CD1c-positive myeloid dendritic cell (primary cell): ENCODE measurements at regions not wholly inside any gene's neighbourhood (a gene's known extent, or its start where the extent isn't known, plus 50 kb on each side); places are given as distances from the start of the nearest gene placed in this dataset.
"Not testable (repeated sequence)": the region's sequence is repeated elsewhere in the genome, so short reads cannot be mapped to it uniquely, and the experiment has no call there.

Source experiments
- DNase-seq: peaks from one replicate; pipeline ENCODE4 v3.0.0-alpha.2; 2016; ENCODE audit errors: extremely low spot score

DNA sequence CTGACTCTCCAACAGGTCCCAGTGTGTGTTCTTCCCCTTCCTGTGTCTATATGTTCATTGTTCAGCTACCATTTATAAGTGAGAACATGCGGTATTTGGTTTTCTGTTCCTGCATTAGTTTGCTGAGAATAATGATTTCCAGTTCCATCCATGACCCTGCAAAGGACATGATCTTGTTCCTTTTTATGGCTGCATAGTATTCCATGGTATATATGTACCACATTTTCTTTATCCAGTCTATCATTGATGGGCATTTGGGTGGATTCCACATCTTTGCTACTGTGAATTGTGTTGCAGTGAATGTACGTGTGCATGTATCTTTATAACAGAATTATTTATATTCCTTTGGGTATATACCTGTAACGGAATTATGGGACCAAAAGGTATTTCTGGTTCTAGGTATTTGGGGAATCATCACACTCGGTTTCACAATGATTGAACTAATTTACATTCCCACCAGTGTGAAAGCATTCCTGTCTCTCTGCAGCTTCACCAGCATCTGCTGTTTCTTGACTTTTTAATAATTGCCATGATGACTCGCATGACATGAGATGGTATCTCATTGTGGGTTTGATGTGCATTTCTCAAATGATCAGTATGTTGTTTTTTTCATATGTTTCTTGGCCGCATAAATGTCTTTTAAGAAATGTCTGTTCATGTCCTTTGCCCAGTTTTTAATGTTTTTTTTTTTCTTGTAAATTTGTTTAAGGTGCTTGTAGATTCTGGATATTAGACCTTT is 60.2 kb downstream of the LSMEM1 start:
- no peak for DNase-seq

DNA sequence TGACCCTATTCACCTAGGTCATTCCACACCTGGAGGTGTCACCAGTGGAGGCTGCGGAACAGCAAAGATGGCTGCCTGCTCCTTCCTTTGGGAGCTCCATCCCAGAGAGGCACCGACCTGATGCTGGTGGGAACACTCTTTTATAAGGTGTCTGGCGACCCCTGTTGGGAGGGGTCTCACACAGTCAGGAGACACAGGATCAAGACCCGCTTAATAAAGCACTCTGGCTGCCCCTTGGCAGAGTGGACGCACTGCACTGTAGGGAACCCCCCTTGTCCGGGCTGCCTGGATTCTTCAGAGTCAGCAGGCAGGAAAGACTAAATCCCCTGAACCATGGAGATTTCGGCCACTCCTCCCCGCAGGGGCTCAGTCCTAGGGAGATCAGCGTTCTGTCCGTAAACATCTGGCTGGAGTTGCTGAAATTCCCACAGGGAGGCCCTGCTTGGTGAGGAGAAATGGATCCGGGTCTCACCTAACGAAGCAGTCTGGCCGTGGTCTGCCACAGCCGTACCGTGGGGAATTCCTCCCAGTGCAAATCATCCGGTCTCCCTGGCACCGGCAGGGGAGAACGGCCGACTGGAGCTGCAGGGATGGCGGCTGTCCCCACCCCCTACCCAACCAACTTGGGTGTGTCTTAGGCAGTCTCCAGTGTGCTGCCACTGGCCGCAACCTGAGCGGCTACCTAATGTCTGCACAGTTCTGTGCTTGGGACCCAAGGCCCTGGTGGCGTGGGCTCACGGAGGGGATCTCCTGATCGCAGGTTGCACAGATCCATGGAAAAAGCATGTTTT is 66.1 kb downstream of the LSMEM1 start:
- no peak for DNase-seq

DNA sequence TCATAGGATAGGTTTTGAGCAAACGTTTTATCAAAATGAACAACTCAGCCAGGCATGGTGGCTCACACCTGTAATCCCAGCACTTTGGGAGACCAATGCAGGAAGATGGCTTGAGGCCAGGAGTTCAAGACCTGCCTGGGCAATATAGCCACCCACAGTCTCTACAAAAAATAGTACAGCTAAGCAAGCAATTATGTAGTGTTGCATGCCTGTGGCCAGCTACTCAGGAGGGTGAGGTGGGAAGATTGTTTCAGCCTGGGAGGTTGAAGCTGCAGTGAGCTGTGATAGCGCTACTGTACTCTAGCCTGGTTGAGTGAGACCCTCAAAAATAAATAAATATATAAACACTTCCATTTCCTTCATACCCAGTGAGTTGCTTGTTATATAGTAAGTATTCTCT is 67.1 kb downstream of the LSMEM1 start:
- DNase-seq, result no peak

DNA sequence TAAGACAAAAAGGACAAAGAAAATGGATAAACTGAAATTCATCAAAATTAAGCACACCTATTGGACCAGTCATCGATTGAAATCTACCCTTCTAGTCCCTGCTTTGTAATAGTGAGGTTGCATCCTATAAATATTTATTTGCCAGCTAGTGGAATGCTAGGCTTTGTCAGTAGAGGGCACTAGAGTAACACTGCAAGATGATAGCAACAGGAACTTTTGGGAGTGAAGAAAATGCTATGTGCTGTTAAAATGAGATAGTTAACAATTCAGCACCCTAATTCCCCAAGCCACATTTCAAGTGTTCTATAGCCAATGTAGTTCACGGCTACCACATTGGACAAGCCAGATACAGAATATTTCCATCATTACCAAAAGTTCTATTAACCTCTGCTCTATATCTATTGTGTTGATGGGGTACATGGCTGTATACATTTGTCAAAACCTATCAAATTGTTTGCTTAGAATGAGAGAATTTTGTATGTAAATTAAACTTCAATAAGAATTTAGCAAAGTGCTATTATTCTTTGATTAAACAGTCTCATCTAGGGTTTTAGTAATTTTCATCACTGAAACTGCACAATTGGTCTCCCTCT is 69.8 kb downstream of the LSMEM1 start:
- peak; percentile 77 for DNase-seq

DNA sequence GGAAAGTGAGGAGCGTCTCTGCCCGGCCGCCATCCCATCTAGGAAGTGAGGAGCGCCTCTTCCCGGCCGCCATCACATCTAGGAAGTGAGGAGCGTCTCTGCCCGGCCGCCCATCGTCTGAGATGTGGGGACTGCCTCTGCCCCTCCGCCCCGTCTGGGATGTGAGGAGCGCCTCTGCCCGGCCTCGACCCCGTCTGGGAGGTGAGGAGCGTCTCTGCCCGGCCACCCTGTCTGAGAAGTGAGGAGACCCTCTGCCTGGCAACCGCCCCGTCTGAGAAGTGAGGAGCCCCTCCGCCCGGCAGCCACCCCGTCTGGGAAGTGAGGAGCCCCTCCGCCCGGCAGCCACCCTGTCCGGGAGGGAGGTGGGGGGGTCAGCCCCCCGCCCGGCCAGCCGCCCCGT is 70.7 kb downstream of the LSMEM1 start:
- DNase-seq, result not testable (repeated sequence)

DNA sequence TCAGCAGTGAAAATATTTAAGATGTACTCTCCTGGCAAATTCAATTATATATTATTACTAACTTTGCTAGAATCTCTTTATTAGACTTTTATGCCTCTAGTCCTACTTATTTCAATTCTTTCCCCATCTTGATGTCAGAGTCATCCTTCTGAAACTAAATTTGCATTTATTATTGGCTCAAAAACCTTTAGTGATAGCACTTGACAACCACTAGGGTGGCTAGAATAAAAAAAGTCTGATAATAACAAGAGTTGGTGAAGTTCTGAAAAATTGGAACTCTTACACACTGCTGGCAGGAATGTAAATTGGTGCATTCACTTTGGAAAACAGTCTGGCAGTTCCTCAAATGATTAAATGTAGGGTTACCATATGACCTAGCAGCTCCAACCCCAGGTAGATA is 73.8 kb downstream of the LSMEM1 start:
- DNase-seq, result no peak

DNA sequence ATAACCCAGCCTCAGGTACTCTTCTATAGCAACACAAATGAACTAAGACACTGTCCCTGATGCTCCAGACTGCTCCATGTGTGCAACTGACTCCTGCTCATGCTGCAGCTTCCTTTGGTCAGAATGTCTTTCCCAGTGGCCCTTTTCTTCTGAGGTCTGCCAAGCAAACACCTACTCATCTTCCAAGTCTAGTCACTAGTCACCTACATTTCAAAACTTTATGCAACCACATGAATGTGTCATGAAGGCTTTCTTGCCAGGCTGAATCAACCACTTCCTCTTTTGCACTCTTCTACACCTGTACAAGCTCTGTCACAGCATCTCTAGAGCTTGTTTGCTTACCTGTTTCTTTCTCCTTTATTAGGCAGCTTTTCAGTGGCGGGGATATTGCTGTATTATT is 75.8 kb downstream of the LSMEM1 start:
- DNase-seq, result no peak

DNA sequence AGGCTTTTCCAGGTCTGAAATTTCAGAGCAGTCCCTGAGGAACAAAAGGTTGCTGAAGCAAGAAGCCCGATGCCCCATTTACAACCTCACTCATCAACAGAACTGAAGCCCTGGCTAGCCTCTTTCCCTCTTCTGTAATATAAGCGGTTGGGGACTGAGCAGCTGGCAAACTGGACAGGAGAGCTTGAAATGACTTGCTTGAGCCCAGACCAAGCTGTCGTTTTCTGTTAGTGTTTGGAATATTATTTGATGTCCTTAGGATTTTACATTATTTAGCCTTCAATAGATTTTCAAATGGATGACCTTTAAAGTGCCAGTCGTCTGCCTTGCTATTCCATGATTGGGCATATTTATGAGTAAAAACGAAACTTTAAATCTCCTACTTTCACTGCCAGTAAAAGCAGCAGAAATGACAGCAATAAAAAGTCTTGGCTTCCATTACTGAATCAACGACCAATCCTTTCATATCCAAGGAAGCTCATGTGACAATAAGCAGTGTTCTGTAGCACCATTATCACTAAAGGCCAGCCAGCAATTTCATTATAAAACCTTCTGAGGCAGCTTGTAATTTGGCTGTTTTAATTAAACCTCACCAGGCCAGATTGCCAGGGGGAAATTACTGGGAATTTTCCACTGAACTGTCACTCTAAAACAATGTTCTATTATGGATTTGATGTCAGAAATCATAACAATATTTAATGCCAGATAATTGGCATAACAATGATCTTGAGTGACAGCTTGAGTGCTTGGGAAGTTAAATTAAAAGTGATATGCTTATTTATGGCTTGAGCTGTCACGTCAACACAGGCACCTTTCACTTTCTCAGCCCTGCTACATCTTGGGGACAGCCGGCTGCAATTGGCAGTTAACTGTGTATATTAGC is 85.9 kb downstream of the LSMEM1 start:
- no peak for DNase-seq

DNA sequence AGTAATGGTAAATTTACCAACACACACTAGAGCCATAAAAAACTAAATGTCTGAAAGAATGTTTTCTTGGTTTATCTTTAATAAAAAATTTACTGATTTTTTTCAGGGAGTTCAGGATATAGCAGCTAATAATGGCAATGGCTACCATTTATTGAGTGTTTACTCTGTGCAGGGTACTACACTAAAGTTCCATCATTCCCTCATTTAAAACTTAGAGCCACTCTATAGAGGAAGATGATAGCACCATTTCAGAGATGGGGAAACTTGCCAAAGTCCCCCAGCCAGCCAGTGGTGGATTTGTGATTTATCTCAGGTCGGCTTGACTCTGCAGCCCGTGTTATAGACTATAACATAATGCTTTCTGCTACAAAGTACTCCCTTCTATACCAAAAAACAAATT is 86.6 kb downstream of the LSMEM1 start:
- no peak for DNase-seq

DNA sequence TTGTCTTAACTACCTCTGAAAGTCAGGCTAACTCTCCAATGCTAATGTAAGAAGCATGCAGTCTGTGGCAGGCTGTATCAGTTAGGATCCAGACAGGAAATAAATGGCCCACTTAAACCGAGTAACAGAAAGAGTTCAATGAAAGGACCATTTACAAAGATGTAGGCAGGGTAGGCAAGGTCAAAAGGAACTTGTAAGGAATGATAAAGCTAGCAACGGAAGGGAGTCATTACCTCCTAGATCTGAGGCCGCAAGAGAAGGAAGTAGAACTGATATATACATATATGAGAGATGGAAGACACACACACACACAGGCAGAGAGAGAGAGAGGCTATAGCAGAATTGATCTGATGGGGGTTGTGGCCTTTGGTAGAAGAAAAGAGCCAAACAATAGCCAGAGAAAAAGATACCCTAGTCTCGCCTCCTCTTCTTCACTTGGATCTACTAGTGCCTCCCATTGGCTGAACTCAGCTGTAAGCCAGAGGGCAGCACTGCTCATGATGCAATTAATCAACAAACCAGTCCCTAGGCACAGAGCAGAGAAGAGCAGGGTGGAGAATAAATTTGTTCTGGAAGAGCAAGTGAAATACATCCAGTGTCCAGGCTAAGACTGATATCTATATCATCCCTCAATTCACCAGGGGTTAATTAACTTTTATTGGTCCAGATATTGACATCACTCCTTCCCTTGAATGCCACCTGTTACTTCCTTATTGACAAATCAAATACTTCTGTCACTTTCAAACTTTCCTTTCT is 91.2 kb downstream of the LSMEM1 start:
- DNase-seq, result no peak

DNA sequence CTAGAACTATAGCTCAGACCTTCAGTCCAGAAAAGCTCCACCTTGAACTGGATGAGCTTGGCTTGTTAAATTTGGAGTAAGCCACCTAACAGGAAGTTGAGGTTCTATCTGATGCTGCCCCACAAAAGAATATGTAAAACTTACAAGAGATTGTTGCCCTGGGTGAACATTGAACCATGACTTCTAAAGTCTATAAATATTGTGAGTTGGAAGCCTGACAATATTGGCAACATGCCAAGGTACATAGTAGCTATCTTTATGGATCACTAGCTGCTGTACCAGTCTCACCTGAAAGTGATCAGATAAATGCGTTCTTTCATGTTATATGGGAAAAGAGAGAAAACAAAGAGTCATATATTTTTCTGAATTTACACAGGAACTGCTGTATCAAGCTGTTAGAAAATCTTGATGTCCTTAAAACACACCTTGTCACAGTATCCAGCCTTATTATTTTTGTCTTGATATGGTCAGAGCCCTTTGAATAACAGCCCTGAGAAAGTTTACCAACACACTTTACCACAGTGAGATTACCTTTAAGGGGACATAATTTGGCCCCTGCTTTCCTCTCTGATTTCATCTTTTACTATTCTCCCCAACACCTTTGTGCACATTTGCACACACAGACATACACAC is 92.0 kb downstream of the LSMEM1 start:
- no peak for DNase-seq

DNA sequence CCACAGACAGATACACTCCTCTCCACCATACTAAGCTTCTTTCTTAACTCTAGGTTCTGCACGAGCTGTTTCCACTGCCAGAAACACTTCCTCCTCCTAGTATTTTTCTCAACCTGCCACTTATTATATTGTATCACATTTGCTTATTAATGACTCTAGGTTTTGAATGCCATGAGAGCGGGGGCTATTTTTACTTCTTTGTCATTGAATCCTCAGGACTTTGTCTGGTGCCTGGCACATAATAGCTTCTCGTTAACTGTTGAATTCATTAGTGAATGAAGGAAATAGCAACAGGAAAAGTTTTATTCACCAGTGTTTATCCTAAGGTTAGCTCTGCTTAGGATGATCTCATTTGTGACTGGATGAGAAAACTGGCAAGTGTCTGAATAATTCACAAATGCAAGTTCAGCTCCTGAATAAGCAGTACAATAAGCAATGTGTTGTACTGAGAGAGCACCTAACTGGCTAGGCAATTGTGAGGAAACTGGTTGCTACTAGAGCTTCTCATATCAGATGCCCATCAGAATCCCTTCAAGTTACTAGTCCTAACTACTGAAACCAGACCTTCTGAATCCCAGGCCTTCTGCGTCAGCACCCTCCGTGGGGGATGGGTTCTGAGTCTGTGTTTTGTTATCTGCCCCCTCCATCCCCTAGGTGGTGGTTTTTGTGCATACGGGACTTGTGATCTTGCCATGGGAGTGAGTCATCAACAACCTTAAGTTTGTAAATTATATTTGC is 92.7 kb downstream of the LSMEM1 start:
- DNase-seq, result no peak

DNA sequence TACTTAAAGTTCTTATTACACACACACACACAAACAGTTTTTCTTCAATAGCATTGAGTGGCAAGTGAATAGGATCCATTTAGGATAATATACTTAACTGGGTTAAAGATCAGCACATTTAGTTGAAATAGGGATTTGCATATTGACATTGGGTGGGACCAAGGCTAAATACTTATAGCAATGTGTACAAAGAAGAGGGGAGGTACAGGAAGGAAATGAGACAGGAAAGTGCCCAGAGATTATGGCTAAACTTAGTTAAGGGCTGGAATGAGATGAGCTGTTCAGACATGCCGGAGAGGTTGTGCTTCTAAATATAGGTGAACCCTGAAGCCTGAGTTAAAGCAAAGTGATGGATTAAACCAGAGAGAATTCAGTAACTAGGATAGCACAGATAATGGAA is 95.1 kb downstream of the LSMEM1 start:
- DNase-seq, result no peak

DNA sequence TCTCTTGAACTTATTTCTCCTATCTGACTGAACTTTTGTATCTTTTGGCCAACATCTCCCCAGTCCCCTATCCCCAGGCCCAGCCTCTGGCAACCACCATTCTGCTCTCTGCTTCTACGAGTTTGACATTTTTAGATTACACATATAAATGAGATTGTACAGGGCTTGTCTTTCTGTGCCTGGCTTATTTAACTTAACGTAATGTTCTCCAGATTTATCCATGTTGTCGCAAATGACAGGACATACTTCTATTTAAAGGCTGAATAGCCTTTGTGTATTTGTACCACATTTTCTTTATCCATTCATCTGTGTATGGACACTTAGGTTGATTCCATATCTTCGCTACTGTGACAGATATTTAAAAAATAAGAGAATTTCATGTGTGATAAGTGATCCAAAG is 98.6 kb downstream of the LSMEM1 start:
- DNase-seq, result no peak

DNA sequence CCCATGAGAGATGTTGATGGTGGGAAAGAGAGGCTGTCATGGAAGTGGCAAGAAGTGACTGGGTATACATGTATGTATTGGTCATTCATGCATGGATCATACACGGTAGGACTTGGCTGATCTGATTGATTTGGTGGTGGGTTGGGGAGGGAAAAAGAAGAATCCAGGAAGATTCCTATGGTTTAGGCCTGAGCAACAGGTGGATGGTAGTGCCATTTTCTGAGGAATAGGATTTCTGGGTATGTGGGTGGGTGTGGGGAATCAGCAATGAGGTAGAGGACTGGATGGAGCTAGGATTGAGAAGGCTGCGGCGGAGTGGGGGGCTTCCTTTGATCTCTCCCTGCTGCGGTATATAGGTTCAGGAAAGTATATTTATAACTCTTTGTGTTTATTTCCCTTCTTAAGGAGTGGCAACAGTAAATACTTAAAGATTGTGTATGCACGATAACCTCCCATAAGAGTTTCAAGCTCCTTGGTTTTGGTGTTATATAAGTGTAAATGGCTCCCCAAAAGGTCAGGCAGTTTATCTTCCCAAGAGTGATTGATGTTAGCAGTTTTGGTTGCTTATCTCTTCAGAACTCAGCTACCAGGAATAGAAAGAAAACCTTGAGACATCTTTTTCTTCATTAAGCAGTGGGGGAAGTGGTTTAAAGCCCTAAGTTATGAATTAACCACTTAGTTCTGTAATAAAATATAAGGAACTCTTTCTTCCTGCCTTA is 100.1 kb downstream of the LSMEM1 start:
- DNase-seq, result no peak

DNA sequence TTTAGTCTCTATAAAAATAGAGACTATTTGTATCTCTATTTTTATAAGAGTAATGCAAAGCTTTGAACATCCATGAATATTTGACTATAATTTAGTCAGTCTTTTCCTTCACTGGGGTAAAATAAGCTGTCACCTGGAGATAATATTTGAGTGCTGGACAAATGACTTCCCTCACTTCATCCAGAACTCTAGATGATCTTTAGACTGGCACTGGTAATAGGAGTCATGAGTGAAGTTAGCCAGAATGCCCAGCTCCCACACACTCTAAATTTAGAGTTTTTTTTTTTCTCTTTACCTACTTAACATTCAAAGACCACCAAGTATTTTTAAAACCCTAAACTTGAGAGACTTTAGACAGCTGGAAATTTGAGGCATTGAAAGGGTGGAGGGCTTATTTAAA is 100.7 kb downstream of the LSMEM1 start:
- DNase-seq, result no peak

DNA sequence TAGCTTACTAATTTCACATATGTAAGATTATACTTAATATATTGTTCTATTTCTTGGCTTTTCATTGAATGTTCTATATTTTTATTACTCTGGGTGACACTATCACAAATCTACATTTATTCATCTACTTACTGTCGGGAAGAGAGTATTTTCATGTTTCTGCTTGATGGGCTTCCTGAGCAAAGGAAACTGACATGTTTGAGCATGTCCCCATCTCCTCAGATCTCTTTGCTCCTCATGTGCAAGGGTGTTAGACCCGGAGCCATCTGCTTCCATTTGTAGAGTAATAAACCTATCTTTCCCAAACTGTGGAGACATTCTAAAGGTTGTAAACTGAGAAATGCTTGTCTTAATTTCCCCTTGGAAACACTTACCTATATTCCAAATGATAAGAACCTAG is 103.5 kb downstream of the LSMEM1 start:
- DNase-seq, result no peak

DNA sequence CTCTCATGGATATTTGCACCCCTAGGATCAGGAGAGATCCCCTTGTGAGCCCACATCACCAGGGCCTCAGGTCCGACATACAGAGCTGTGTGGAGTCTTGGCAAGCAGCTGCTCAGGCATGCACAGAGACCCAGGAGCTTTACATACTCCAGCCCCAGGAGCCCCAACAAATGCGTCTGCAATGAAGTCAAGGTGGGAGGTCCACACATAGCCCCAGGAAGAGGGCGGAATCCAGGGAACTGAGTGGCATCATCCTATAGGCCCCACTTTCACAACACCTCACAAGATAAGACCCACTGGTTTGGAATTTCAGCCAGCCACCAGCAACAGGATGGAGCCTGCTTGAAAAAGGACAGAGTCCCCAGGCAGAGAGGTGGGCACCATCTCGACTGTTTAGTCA is 106.7 kb downstream of the LSMEM1 start:
- DNase-seq, result no peak

DNA sequence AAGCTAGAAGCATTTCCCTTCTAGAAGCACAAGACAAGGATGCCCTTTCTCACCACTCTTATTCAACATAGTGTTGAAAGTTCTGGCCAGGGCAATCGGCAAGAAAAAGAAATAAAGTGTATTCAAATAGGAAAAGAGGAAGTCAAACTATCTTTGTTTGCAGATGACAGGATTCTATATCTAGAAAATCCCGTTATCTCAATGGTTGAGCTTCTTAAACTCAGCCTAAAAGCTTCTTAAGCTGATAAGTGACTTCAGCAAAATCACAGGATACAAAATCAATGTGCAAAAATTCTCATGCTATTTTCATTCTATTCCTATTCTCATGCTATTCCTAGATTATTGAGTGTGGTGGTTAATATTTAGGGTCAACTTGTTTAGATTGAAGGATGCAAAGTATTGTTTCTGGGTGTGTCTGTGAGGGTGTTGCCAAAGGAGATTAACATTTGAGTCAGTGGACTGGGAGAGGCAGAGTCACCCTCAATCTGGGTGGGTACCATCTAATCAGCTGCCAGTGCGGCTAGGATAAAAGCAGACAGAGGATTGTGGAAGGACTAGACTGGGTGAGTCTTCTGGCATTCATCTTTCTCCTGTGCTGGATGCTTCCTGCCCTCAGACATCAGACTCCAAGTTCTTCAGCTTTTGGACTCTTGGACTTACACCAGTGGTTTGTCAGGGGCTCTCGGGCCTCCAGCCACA is 111.9 kb downstream of the LSMEM1 start:
- not testable (repeated sequence) for DNase-seq
